NCI-H69 (cell line): ENCODE measurements at regions not wholly inside any gene's neighbourhood (a gene's known extent, or its start where the extent isn't known, plus 50 kb on each side); places are given as distances from the start of the nearest gene placed in this dataset.
A peak's percentile ranks its signal among the peaks of the same experiment; 100 is the strongest.

Experiments
- DNase-seq: peaks from one replicate; lab custom pipeline; 2025; lab: John Stamatoyannopoulos, UW

- no peak for DNase-seq
These were observed 1101.7 kb upstream of the GHITM start for GRCh38 chr10:83037653-83038052.

- DNase-seq: no peak
These were observed 1100.7 kb upstream of the GHITM start for GRCh38 chr10:83038631-83039030.

- no peak for DNase-seq
These were observed 1093.6 kb upstream of the GHITM start for GRCh38 chr10:83045731-83046130.

GRCh38 chr10:83050815-83051214 is 1088.5 kb upstream of the GHITM start:
- DNase-seq: no peak

GRCh38 chr10:83062871-83063270 is 1076.4 kb upstream of the GHITM start:
- no peak for DNase-seq

GRCh38 chr10:83073472-83073871 is 1065.8 kb upstream of the GHITM start:
- peak; percentile 79 for DNase-seq

GRCh38 chr10:83075016-83075814 is 1064.1 kb upstream of the GHITM start:
- DNase-seq: peak; percentile 37

GRCh38 chr10:83075815-83076355 is 1063.4 kb upstream of the GHITM start:
- DNase-seq: peak; percentile 43

- no peak for DNase-seq
These were observed 1062.9 kb upstream of the GHITM start for GRCh38 chr10:83076443-83076842.

GRCh38 chr10:83078160-83078559 is 1061.1 kb upstream of the GHITM start:
- peak; percentile 4 for DNase-seq

- DNase-seq: no peak
These were observed 1060.7 kb upstream of the GHITM start for GRCh38 chr10:83078645-83079044.

GRCh38 chr10:83083831-83084230 is 1055.5 kb upstream of the GHITM start:
- no peak for DNase-seq

GRCh38 chr10:83089335-83089734 is 1050.0 kb upstream of the GHITM start:
- no peak for DNase-seq

GRCh38 chr10:83104616-83105015 is 1034.7 kb upstream of the GHITM start:
- DNase-seq: no peak

- peak; percentile 49 for DNase-seq
These were observed 1030.6 kb upstream of the GHITM start for GRCh38 chr10:83108565-83109333.

GRCh38 chr10:83119346-83119745 is 1020.0 kb upstream of the GHITM start:
- no peak for DNase-seq

GRCh38 chr10:83122336-83122735 is 1017.0 kb upstream of the GHITM start:
- no peak for DNase-seq

- no peak for DNase-seq
These were observed 1011.2 kb upstream of the GHITM start for GRCh38 chr10:83127942-83128575.

- DNase-seq: no peak
These were observed 998.5 kb upstream of the GHITM start for GRCh38 chr10:83140811-83141210.

GRCh38 chr10:83142074-83142563 is 997.2 kb upstream of the GHITM start:
- peak; percentile 3 for DNase-seq

GRCh38 chr10:83144461-83144860 is 994.8 kb upstream of the GHITM start:
- no peak for DNase-seq

GRCh38 chr10:83153714-83154113 is 985.6 kb upstream of the GHITM start:
- peak; percentile 69 for DNase-seq
